OCI-LY3 (cell line): ENCODE measurements at regions not wholly inside any gene's neighbourhood (a gene's known extent, or its start where the extent isn't known, plus 50 kb on each side); places are given as distances from the start of the nearest gene placed in this dataset.

Experiments used
- CTCF ChIP-seq: fragments of 200-600, 300-600 bp; sonication (generic); IDR thresholded peaks from 2 replicates; pipeline ENCODE4 v1.5.1; 2014; ENCODE audit warnings: antibody characterized with exemption, low read length, low read depth
- EZH2phosphoT487 ChIP-seq: fragments of 200-600 bp; shearing (Covaris generic); IDR thresholded peaks from 2 replicates; pipeline ENCODE4 v1.6.1; 2018; ENCODE audit warnings: antibody characterized with exemption, mixed run types, low read depth

DNA sequence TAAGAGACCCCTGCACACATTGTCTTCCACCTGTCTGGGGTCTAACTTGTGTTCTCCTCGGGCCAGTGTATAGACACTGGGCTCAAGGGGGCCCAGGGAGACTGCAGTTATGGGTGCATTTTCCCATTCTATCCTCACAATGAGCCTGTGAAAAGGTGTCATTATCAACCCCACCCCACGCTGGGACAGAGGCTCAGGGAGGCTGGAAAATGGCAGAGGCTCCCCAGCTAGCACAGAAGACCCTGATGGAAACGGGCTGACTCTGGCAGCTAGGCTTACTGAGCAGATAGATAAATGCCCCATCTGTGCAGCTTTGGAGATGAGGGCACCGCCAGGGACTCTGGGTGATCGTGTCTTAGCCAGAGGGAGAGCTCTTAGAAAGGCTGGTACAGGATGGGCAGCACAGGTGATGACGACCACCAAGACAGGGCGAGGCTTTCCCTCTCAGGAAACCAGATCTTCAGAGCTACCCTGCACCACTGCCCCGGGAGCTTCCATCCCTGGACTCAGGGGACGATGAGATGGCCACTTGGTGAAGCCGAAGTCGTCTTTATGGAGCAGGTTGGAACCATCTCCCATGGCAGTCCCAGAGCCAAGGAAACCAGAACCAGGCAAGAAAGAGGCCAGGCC lies 58.2 kb upstream of the CHST15 start:
- TF ChIP-seq EZH2phosphoT487 (no peak), CTCF (no peak)
